Neuronal stem cell (in vitro differentiated cells): ENCODE measurements at regions not wholly inside any gene's neighbourhood (a gene's known extent, or its start where the extent isn't known, plus 50 kb on each side); places are given as distances from the start of the nearest gene placed in this dataset.

ENCODE experiments used
- DNase-seq: peaks from one replicate; pipeline ENCODE4 v3.0.0-alpha.2; 2013; ENCODE audit warnings: low spot score
- H2AFZ ChIP-seq: one replicate; pipeline ENCODE4 v1.6.1; 2013; ENCODE audit warnings: mild to moderate bottlenecking, low read length, inconsistent platforms
- H2AK5ac ChIP-seq: 2 replicates; pipeline ENCODE4 v1.6.1; 2013; ENCODE audit warnings: low read depth, mild to moderate bottlenecking, inconsistent platforms, low read length, moderate library complexity, mixed read lengths
- H2BK120ac ChIP-seq: 2 replicates; pipeline ENCODE4 v1.6.1; 2013; ENCODE audit warnings: low read depth, mild to moderate bottlenecking, inconsistent platforms, low read length, moderate library complexity, mixed read lengths
- H2BK12ac ChIP-seq: one replicate; pipeline ENCODE4 v1.6.1; 2013; ENCODE audit warnings: low read length, inconsistent platforms
- H2BK15ac ChIP-seq: 2 replicates; pipeline ENCODE4 v1.6.1; 2013; ENCODE audit warnings: mild to moderate bottlenecking, low read length, inconsistent platforms, mixed read lengths
- H2BK5ac ChIP-seq: one replicate; pipeline ENCODE4 v1.6.1; 2013; ENCODE audit warnings: inconsistent platforms, mild to moderate bottlenecking, low read length, moderate library complexity
- H3K14ac ChIP-seq: one replicate; pipeline ENCODE4 v1.6.1; 2013; ENCODE audit warnings: low read length, inconsistent platforms
- H3K18ac ChIP-seq: 2 replicates; pipeline ENCODE4 v1.6.1; 2013; ENCODE audit warnings: low read length, inconsistent platforms
- H3K23ac ChIP-seq: 2 replicates; pipeline ENCODE4 v1.6.1; 2013; ENCODE audit warnings: low read depth, mild to moderate bottlenecking, mixed read lengths, low read length, inconsistent platforms; ENCODE audit not compliant: poor library complexity
- H3K27ac ChIP-seq: replicated peaks from 3 replicates; pipeline ENCODE4 v1.5.1; 2013; ENCODE audit warnings: low read length, inconsistent platforms
- H3K27me3 ChIP-seq, 3 experiments: 2 replicates each; pipeline ENCODE4 v1.6.1; 2013; ENCODE audit warnings: low read length in 3 of 3, mild to moderate bottlenecking in 2 of 3, inconsistent platforms in 1 of 3, low read depth in 1 of 3, mixed read lengths in 1 of 3, moderate library complexity in 1 of 3; ENCODE audit not compliant: control insufficient read depth in 3 of 3, insufficient read depth in 3 of 3
- H3K36me3 ChIP-seq, 2 donors: replicated peaks in 1 of 2; 2 replicates each; pipeline ENCODE4 v1.6.1; 2013; ENCODE audit warnings: low read length in 2 of 2; ENCODE audit not compliant: control insufficient read depth in 2 of 2, insufficient read depth in 2 of 2
- H3K4ac ChIP-seq: 2 replicates; pipeline ENCODE4 v1.6.1; 2013; ENCODE audit warnings: inconsistent platforms, mild to moderate bottlenecking, low read length, moderate library complexity
- H3K4me1 ChIP-seq, 2 donors: 1 replicate in 1 of 2; 2 replicates in 1 of 2; pipeline ENCODE4 v1.6.1; 2013; ENCODE audit warnings: low read length in 2 of 2, low read depth in 1 of 2; ENCODE audit not compliant: control insufficient read depth in 2 of 2, insufficient read depth in 1 of 2
- H3K4me2 ChIP-seq: one replicate; pipeline ENCODE4 v1.6.1; 2013; ENCODE audit warnings: mild to moderate bottlenecking, low read length, inconsistent platforms; ENCODE audit not compliant: insufficient read depth, poor library complexity, severe bottlenecking
- H3K4me3 ChIP-seq, 2 donors: 2 replicates each; pipeline ENCODE4 v1.5.1; 2013; ENCODE audit warnings: low read length in 2 of 2, mild to moderate bottlenecking in 2 of 2, inconsistent platforms in 1 of 2, moderate library complexity in 1 of 2
- H3K79me1 ChIP-seq: one replicate; pipeline ENCODE4 v1.6.1; 2013; ENCODE audit warnings: low read depth, mild to moderate bottlenecking, inconsistent platforms, low read length, moderate library complexity
- H3K9ac ChIP-seq: one replicate; pipeline ENCODE4 v1.6.1; 2013; ENCODE audit warnings: mild to moderate bottlenecking, low read depth, low read length, inconsistent platforms; ENCODE audit not compliant: poor library complexity
- H3K9me3 ChIP-seq, 2 donors: replicated peaks in 1 of 2; 2 replicates each; pipeline versions ENCODE3 to v1.6.1; 2013; ENCODE audit warnings: low read length in 2 of 2, mild to moderate bottlenecking in 2 of 2, inconsistent platforms in 1 of 2, low read depth in 1 of 2, mixed read lengths in 1 of 2, moderate library complexity in 1 of 2; ENCODE audit not compliant: control insufficient read depth in 2 of 2, insufficient read depth in 1 of 2
- H4K8ac ChIP-seq: one replicate; pipeline ENCODE4 v1.6.1; 2013; ENCODE audit warnings: low read depth, mild to moderate bottlenecking, inconsistent platforms, low read length, moderate library complexity
- H4K91ac ChIP-seq: one replicate; pipeline ENCODE4 v1.6.1; 2013; ENCODE audit warnings: low read length, low read depth, mild to moderate bottlenecking, inconsistent platforms; ENCODE audit not compliant: poor library complexity
- WGBS, 2 donors: extraction: QIAGEN DNeasy Blood & Tissue Kit; methylation state at CpG; one replicate each; pipeline ENCODE4 v1.1.7; 2013; ENCODE audit warnings: missing lambda C conversion rate in 2 of 2, mixed read lengths in 1 of 2; ENCODE audit not compliant: insufficient read length in 2 of 2, insufficient replicate concordance in 1 of 2; ENCODE audit errors: extremely low coverage in 2 of 2; 5-methylcytosine and 5-hydroxymethylcytosine counted together

- Histone ChIP-seq H2BK5ac (no peak overlapping the region), H3K14ac (no peak overlapping the region), H4K8ac (no peak overlapping the region), H3K4me1 (peaks cover 0 to 26% of the 10 kb centered on the region in 2 donors), H3K23ac (no peak overlapping the region), H3K79me1 (no peaks in the 10 kb centered on the region), H3K4me2 (no peak overlapping the region), H2AFZ (no peak overlapping the region), H3K18ac (peak overlapping the region; percentile 80), H2BK120ac (no peak overlapping the region), H3K4ac (no peak overlapping the region), H2BK12ac (no peak overlapping the region), H3K4me3 (no peak overlapping the region), H4K91ac (no peak overlapping the region), H3K27me3 (no peaks in the 10 kb centered on the region), H3K36me3 (no peaks in the 10 kb centered on the region), H3K9ac (no peak overlapping the region), H2AK5ac (peak overlapping the region; percentile 28), H3K27ac (no peak overlapping the region), H3K9me3 (no peaks in the 10 kb centered on the region), H2BK15ac (peak overlapping the region; percentile 10)
- no peak for DNase-seq
- no CpG with 5 or more reads among the region's 6 CpGs for WGBS, 2 donors
Measured at GRCh38 chr15:47586653-47587224, 130.6 kb upstream of the SEMA6D start.

- no peak overlapping the region for H2BK12ac ChIP-seq
- no peak overlapping the region for H2BK5ac ChIP-seq
- no peak overlapping the region for H3K18ac ChIP-seq
- no peaks in the 10 kb centered on the region for H3K27me3 ChIP-seq
- no peak overlapping the region for H2BK15ac ChIP-seq
- H3K4ac ChIP-seq = no peak overlapping the region
- H3K9ac ChIP-seq = no peak overlapping the region
- H3K4me2 ChIP-seq = peak overlapping the region; percentile 18
- H3K14ac ChIP-seq = no peak overlapping the region
- H3K79me1 ChIP-seq = no peaks in the 10 kb centered on the region
- no peak overlapping the region for H3K23ac ChIP-seq
- DNase-seq = no peak
- WGBS, 2 donors = no CpG with 5 or more reads among the region's 6 CpGs
- no peak overlapping the region for H3K4me3 ChIP-seq
- H2AK5ac ChIP-seq = no peak overlapping the region
- peak overlapping the region; percentile 75 for H3K27ac ChIP-seq
- H3K9me3 ChIP-seq = no peaks in the 10 kb centered on the region
- H4K8ac ChIP-seq = no peak overlapping the region
- H3K4me1 ChIP-seq = peaks cover 0 to 20% of the 10 kb centered on the region in 2 donors
- no peak overlapping the region for H2BK120ac ChIP-seq
- no peak overlapping the region for H2AFZ ChIP-seq
- no peak overlapping the region for H4K91ac ChIP-seq
- H3K36me3 ChIP-seq = no peaks in the 10 kb centered on the region
Measured at GRCh38 chr15:47587940-47588802, 129.1 kb upstream of the SEMA6D start.

GRCh38 chr15:47588958-47589357, 128.3 kb upstream of the SEMA6D start:
- no peaks in the 10 kb centered on the region for H3K79me1 ChIP-seq
- no peaks in the 10 kb centered on the region for H3K27me3 ChIP-seq
- no peak overlapping the region for H3K14ac ChIP-seq
- H3K4me1 ChIP-seq = peaks cover 0 to 18% of the 10 kb centered on the region in 2 donors
- no peak for DNase-seq
- no peak overlapping the region for H2BK5ac ChIP-seq
- H3K18ac ChIP-seq = peak overlapping the region; percentile 54
- no peak overlapping the region for H3K27ac ChIP-seq
- H2BK120ac ChIP-seq = no peak overlapping the region
- peak overlapping the region; percentile 20 for H4K8ac ChIP-seq
- whole genome bisulfite sequencing, 2 donors = no CpG with 5 or more reads among the region's 6 CpGs
- no peak overlapping the region for H2AK5ac ChIP-seq
- no peak overlapping the region for H3K23ac ChIP-seq
- no peak overlapping the region for H2BK12ac ChIP-seq
- no peaks in the 10 kb centered on the region for H3K9me3 ChIP-seq
- H3K9ac ChIP-seq = no peak overlapping the region
- no peak overlapping the region for H3K4ac ChIP-seq
- peak overlapping the region; percentile 30 for H2BK15ac ChIP-seq
- no peak overlapping the region for H2AFZ ChIP-seq
- no peak overlapping the region for H4K91ac ChIP-seq
- no peak overlapping the region for H3K4me3 ChIP-seq
- H3K4me2 ChIP-seq = no peak overlapping the region
- no peaks in the 10 kb centered on the region for H3K36me3 ChIP-seq

GRCh38 chr15:47598996-47599395, 118.3 kb upstream of the SEMA6D start:
- no peaks in the 10 kb centered on the region for H3K27me3 ChIP-seq
- no peaks in the 10 kb centered on the region for H3K36me3 ChIP-seq
- no peak overlapping the region for H3K18ac ChIP-seq
- H4K91ac ChIP-seq = no peak overlapping the region
- no peak overlapping the region for H2BK15ac ChIP-seq
- no peak overlapping the region for H2AFZ ChIP-seq
- H2BK5ac ChIP-seq = no peak overlapping the region
- no peak overlapping the region for H3K27ac ChIP-seq
- H3K9me3 ChIP-seq = no peaks in the 10 kb centered on the region
- no peak overlapping the region for H2AK5ac ChIP-seq
- peaks cover 0 to 2% of the 10 kb centered on the region in 2 donors for H3K4me1 ChIP-seq
- no peak overlapping the region for H2BK120ac ChIP-seq
- no peak for DNase-seq
- no CpG with 5 or more reads among the region's 3 CpGs for WGBS, 2 donors
- H3K23ac ChIP-seq = no peak overlapping the region
- H3K14ac ChIP-seq = no peak overlapping the region
- H3K9ac ChIP-seq = no peak overlapping the region
- no peak overlapping the region for H3K4me3 ChIP-seq
- H2BK12ac ChIP-seq = no peak overlapping the region
- no peak overlapping the region for H4K8ac ChIP-seq
- H3K4me2 ChIP-seq = no peak overlapping the region
- no peaks in the 10 kb centered on the region for H3K79me1 ChIP-seq
- H3K4ac ChIP-seq = no peak overlapping the region
